ENCODE measurements at regions not wholly inside any gene's neighbourhood (a gene's known extent, or its start where the extent isn't known, plus 50 kb on each side); places are given as distances from the start of the nearest gene placed in this dataset.
A peak's percentile ranks its signal among the peaks of the same experiment; 100 is the strongest.

DNA sequence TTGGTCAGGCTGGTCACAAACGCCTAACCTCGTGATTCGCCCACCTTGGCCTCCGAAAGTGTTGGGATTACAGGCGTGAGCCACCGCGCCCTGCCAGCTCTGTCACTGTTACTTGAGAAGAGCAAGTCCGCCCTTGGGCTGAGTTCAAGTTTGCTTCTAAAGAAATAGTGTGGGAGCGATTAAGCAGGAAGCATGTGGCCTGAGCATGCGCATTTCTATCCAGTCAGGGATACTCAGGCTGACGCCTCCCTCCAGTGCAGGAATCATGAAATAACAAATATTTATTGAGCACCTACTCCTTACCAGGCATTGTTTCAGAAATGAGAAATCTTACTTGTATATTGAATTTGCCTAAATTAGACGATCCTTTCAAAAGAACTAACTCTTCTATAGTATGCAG lies 166.2 kb downstream of the EDN1 start:
- H3K9me3 ChIP-seq (ENCODE audit: control insufficient read depth in 2 of 2, insufficient read depth in 1 of 2, low read length in 1 of 2) = peaks cover 0 to 4% of the 10 kb centered on the region in 2 donors
- H3K36me3 ChIP-seq (ENCODE audit: control insufficient read depth in 2 of 2, insufficient read depth in 2 of 2, low read length in 1 of 2) = no peaks in the 10 kb centered on the region
- H3K4me1 ChIP-seq (ENCODE audit: control insufficient read depth in 2 of 2, insufficient read depth in 2 of 2, low read length in 2 of 2) = no peaks in the 10 kb centered on the region
- H3K27me3 ChIP-seq (ENCODE audit: control insufficient read depth in 2 of 2, insufficient read depth in 1 of 2, low read length in 1 of 2) = no peaks in the 10 kb centered on the region
- H3K27ac ChIP-seq (ENCODE audit: low read depth in 1 of 2, low read length in 1 of 2) = no peak overlapping the region
- 98% methylated on average over 12 of the region's 12 CpGs for WGBS
- DNase-seq (ENCODE audit: low read depth in 6 of 9, low spot score in 9 of 9) = no peak
- H3K4me3 ChIP-seq (ENCODE audit: low read length in 2 of 2) = no peak overlapping the region

DNA sequence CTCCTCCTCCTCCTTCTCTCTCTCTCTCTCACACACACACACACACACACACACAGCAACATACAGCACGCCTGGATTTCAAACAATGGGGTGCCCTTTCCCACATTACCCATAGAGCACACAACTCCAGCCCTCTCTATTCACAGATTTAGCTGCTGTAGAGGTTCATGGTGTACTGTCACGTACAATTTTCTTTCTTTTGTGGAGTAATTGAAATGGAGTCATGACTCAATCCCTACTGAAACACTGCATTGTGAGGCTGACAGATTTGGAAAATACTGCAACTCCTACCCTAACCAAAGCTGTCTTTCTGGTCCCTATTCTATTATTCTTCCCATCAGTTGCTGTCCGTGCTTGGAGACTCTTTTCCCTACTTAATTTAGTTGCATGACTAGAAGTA lies 166.9 kb downstream of the EDN1 start:
- DNase-seq (ENCODE audit: low read depth in 6 of 9, low spot score in 9 of 9) = no peak
- no peaks in the 10 kb centered on the region for H3K36me3 ChIP-seq (ENCODE audit: control insufficient read depth in 2 of 2, insufficient read depth in 2 of 2, low read length in 1 of 2)
- H3K27ac ChIP-seq (ENCODE audit: low read depth in 1 of 2, low read length in 1 of 2) = no peak overlapping the region
- no peaks in the 10 kb centered on the region for H3K4me1 ChIP-seq (ENCODE audit: control insufficient read depth in 2 of 2, insufficient read depth in 2 of 2, low read length in 2 of 2)
- no peak overlapping the region for H3K4me3 ChIP-seq (ENCODE audit: low read length in 2 of 2)
- WGBS = 93% methylated on average over 3 of the region's 3 CpGs
- peaks cover 0 to 4% of the 10 kb centered on the region in 2 donors for H3K9me3 ChIP-seq (ENCODE audit: control insufficient read depth in 2 of 2, insufficient read depth in 1 of 2, low read length in 1 of 2)
- no peaks in the 10 kb centered on the region for H3K27me3 ChIP-seq (ENCODE audit: control insufficient read depth in 2 of 2, insufficient read depth in 1 of 2, low read length in 1 of 2)

DNA sequence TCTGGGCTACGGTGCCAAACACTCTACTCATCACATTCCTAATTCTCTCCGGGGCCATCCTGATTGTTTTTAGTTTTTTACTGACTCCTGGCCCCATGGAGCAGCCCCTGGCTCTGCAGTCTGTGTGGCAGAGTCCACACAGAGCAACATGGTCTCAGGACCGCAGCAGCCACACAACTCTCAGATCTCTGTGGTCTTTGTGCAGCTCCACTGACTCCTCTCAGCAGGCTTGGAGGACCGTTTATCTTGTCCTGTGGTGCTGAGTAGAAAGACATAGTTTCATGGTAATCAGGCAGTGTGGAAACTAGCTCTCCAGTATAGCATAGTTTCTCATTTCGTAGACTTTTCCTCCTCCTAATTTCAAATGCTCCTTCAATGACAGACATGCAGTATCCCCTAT lies 168.4 kb downstream of the EDN1 start:
- no peak for DNase-seq (ENCODE audit: low read depth in 6 of 9, low spot score in 9 of 9)
- Histone ChIP-seq H3K4me3 (ENCODE audit: low read length in 2 of 2) (no peak overlapping the region), H3K4me1 (ENCODE audit: control insufficient read depth in 2 of 2, insufficient read depth in 2 of 2, low read length in 2 of 2) (no peaks in the 10 kb centered on the region), H3K36me3 (ENCODE audit: control insufficient read depth in 2 of 2, insufficient read depth in 2 of 2, low read length in 1 of 2) (no peaks in the 10 kb centered on the region), H3K27ac (ENCODE audit: low read depth in 1 of 2, low read length in 1 of 2) (no peak overlapping the region), H3K27me3 (ENCODE audit: control insufficient read depth in 2 of 2, insufficient read depth in 1 of 2, low read length in 1 of 2) (no peaks in the 10 kb centered on the region), H3K9me3 (ENCODE audit: control insufficient read depth in 2 of 2, insufficient read depth in 1 of 2, low read length in 1 of 2) (no peaks in the 10 kb centered on the region)
- 88% methylated on average over 5 of the region's 5 CpGs for WGBS

DNA sequence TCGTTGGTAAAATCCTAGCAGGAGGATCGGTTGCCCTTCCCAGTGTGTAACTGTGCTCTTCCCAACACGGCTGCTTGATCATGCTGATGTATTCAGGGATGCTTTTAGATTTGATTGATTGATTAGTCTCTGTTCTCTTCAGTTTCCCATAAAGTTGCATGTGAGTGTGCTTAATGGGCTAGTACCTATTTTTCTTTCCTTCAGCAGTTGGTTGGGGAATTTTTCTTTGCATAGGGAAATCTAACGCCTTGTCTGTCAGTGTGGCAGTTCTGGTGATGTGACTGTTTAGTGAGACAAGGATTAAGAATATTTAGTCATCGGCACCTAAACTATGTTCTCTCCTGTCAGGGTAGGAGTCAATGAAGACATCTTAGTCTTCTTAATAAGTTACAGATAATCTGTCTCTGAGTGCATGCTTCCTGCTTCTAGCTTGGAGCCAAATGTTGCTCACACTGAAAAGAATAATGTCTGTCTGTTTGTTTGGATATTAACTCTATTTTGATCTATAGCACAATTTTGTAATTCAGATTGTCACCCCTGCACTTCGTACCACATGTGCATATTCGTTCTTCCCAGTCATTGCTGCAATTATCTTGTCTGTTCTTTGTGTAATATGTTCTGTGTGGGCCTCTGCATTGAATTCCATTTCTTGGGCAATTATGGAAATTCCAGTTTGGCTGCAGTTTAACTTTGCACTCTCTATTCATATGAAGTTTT lies 169.9 kb downstream of the EDN1 start:
- no peaks in the 10 kb centered on the region for H3K4me1 ChIP-seq (ENCODE audit: control insufficient read depth in 2 of 2, insufficient read depth in 2 of 2, low read length in 2 of 2)
- WGBS = 93% methylated on average over 7 of the region's 7 CpGs
- H3K4me3 ChIP-seq (ENCODE audit: low read length in 2 of 2) = no peak overlapping the region
- no peaks in the 10 kb centered on the region for H3K27me3 ChIP-seq (ENCODE audit: control insufficient read depth in 2 of 2, insufficient read depth in 1 of 2, low read length in 1 of 2)
- no peaks in the 10 kb centered on the region for H3K9me3 ChIP-seq (ENCODE audit: control insufficient read depth in 2 of 2, insufficient read depth in 1 of 2, low read length in 1 of 2)
- no peak for DNase-seq (ENCODE audit: low read depth in 6 of 9, low spot score in 9 of 9)
- H3K27ac ChIP-seq (ENCODE audit: low read depth in 1 of 2, low read length in 1 of 2) = no peak overlapping the region
- H3K36me3 ChIP-seq (ENCODE audit: control insufficient read depth in 2 of 2, insufficient read depth in 2 of 2, low read length in 1 of 2) = no peaks in the 10 kb centered on the region

DNA sequence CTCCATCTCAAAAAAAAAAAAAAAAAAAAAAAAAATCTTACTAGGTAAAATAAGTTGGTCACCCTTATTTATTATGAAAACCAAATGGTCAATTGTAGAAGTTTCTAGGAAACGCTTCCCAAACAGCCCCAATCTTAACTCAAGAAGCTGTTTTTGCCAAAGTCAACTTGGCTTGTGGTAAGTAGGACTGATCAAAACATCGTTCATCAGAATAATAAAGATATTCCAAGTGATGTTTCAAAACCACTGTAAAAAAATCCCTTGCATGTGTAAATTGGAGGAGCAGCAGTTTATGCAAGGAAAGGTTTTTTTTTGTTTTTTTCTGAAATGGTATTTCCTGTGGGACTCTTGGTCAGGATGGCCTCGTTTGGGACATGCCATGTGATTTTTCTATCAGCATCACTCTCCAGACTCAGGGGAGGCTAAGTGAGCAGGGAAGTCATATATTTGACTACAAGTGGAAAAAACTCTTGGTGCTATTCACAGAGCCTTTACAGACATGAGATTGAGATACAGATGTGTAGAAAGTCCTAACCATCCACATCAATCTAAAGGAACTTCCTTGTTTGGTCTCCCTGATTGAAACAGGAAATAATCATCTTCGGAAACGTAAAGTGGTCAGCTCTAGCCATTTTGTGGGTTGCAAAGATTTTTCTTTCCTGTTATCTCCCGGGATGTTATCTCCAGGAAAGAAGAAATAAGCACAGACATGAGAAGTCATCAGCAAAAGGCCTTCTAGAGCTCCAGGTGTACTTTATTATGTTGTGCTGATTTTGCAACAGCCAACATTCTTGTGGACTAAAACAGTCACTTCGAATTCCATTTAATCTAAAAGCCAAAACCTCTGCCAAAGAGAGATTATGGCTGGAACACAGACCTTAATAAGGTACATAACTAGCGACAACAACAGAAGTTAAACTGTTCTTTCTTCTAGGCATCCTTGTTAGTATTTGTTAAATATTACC lies 177.8 kb downstream of the EDN1 start:
- no peak for DNase-seq (ENCODE audit: low read depth in 6 of 9, low spot score in 9 of 9)
- WGBS = 53% methylated on average over 8 of the region's 8 CpGs

DNA sequence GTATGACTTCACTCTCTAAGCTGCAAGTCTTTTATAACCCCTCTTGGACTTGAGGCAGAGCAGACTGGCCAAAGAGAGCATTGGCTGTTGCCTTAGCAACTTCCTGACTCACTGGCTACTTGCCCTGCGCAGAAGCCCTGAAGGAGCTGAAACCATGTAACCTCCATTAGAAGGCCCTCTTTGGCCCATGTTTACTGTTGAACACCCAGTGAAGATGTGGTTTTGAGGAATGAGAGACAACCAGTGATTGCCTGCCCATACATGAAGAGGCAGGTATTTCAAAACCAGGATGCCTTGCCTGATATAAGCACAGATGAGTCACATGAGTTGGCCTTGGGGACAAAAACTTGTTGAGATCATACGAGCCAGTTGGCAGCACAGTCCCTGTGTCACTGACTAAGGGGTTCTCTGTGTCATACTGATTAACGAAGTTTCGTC lies 182.5 kb downstream of the EDN1 start:
- H3K27ac ChIP-seq (ENCODE audit: low read depth in 1 of 2, low read length in 1 of 2) = peak overlapping the region in 1 of 2 donors; percentile 15
- H3K4me3 ChIP-seq (ENCODE audit: low read length in 2 of 2) = no peak overlapping the region
- no peaks in the 10 kb centered on the region for H3K36me3 ChIP-seq (ENCODE audit: control insufficient read depth in 2 of 2, insufficient read depth in 2 of 2, low read length in 1 of 2)
- 94% methylated on average over 4 of the region's 4 CpGs for WGBS
- DNase-seq (ENCODE audit: low read depth in 6 of 9, low spot score in 9 of 9) = no peak
- no peaks in the 10 kb centered on the region for H3K4me1 ChIP-seq (ENCODE audit: control insufficient read depth in 2 of 2, insufficient read depth in 2 of 2, low read length in 2 of 2)
- no peaks in the 10 kb centered on the region for H3K27me3 ChIP-seq (ENCODE audit: control insufficient read depth in 2 of 2, insufficient read depth in 1 of 2, low read length in 1 of 2)
- H3K9me3 ChIP-seq (ENCODE audit: control insufficient read depth in 2 of 2, insufficient read depth in 1 of 2, low read length in 1 of 2) = no peaks in the 10 kb centered on the region

More for the DNA sequence above, 177.8 kb downstream of the EDN1 start:
- Histone ChIP-seq H3K36me3 (ENCODE audit: control insufficient read depth in 2 of 2, insufficient read depth in 2 of 2, low read length in 1 of 2) (no peaks in the 10 kb centered on the region), H3K4me3 (ENCODE audit: low read length in 2 of 2) (no peak overlapping the region), H3K27me3 (ENCODE audit: control insufficient read depth in 2 of 2, insufficient read depth in 1 of 2, low read length in 1 of 2) (no peaks in the 10 kb centered on the region), H3K9me3 (ENCODE audit: control insufficient read depth in 2 of 2, insufficient read depth in 1 of 2, low read length in 1 of 2) (no peaks in the 10 kb centered on the region), H3K4me1 (ENCODE audit: control insufficient read depth in 2 of 2, insufficient read depth in 2 of 2, low read length in 2 of 2) (no peaks in the 10 kb centered on the region), H3K27ac (ENCODE audit: low read depth in 1 of 2, low read length in 1 of 2) (no peak overlapping the region)

DNA sequence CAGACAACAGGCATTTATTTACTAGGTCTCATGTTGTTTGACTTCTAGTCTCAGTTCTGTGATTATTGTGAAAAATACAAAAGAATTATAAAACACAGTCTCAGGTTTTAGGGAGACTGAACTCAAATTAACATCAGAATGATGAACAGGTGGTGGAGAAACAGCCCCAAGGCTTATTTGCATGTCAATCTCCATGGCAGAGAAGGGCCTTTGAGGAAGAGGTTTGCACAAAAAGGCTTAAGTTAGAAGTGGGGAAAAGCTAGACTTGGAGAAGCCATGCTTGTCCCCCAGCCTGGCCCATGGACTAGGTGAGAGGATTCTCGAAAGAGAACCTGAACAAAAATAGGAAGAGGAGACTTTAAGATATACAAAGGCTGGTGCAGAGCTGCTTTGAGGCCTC lies 183.3 kb downstream of the EDN1 start:
- no peaks in the 10 kb centered on the region for H3K9me3 ChIP-seq (ENCODE audit: control insufficient read depth in 2 of 2, insufficient read depth in 1 of 2, low read length in 1 of 2)
- H3K4me3 ChIP-seq (ENCODE audit: low read length in 2 of 2) = no peak overlapping the region
- H3K27me3 ChIP-seq (ENCODE audit: control insufficient read depth in 2 of 2, insufficient read depth in 1 of 2, low read length in 1 of 2) = no peaks in the 10 kb centered on the region
- H3K36me3 ChIP-seq (ENCODE audit: control insufficient read depth in 2 of 2, insufficient read depth in 2 of 2, low read length in 1 of 2) = no peaks in the 10 kb centered on the region
- no peak for DNase-seq (ENCODE audit: low read depth in 6 of 9, low spot score in 9 of 9)
- 93% methylated on average over 1 of the region's 1 CpG for WGBS
- H3K27ac ChIP-seq (ENCODE audit: low read depth in 1 of 2, low read length in 1 of 2) = no peak overlapping the region
- H3K4me1 ChIP-seq (ENCODE audit: control insufficient read depth in 2 of 2, insufficient read depth in 2 of 2, low read length in 2 of 2) = no peaks in the 10 kb centered on the region

DNA sequence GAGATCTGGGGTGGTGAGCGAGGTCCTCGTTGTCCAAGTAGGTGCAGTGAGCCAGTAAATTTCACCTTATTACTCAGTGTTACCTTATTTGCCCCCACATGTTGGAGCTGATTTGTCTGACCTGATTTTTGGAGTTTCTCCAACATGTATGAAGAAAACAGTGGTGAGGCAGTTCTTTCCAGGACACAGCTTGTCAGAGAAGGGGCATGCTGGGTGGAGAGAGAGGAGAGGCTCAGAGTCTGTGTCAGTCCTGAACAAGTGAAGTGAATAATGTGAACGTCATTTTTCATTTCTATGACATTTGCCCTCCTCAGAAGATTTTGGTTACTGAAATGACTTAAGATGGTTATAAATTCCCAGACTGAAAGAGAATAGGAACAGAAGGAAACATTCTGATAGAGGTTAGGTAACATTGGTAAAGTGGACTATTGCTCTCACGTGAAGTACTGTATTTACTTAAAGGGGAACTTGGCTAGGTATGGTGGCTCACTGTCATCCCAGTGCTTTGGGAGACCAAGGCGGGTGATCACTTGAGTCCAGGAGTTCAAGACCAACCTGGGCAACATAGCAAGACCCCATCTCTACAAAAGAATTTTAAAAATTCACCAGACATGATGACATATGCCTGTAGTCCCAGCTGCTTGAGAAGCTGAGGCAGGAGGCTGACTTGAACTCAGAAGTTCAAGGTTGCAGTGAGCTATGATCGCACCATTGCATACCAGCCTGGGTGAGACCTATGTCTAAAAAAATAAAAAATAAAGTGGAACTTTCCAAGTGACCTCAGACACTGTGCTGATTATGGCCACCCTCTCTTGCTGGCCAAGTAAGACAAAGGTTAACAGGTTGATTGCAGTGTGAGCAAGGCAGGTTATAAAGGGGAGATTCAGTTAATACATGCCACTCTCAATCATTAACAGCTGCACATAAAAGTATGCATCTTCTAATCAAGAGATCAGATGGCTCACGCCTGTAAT lies 184.3 kb downstream of the EDN1 start:
- Histone ChIP-seq H3K9me3 (ENCODE audit: control insufficient read depth in 2 of 2, insufficient read depth in 1 of 2, low read length in 1 of 2) (no peaks in the 10 kb centered on the region), H3K27me3 (ENCODE audit: control insufficient read depth in 2 of 2, insufficient read depth in 1 of 2, low read length in 1 of 2) (no peaks in the 10 kb centered on the region), H3K4me1 (ENCODE audit: control insufficient read depth in 2 of 2, insufficient read depth in 2 of 2, low read length in 2 of 2) (no peaks in the 10 kb centered on the region), H3K4me3 (ENCODE audit: low read length in 2 of 2) (no peak overlapping the region), H3K36me3 (ENCODE audit: control insufficient read depth in 2 of 2, insufficient read depth in 2 of 2, low read length in 1 of 2) (no peaks in the 10 kb centered on the region), H3K27ac (ENCODE audit: low read depth in 1 of 2, low read length in 1 of 2) (no peak overlapping the region)
- 95% methylated on average over 7 of the region's 7 CpGs for WGBS
- DNase-seq (ENCODE audit: low read depth in 6 of 9, low spot score in 9 of 9) = no peak
